ENCODE measurements at regions not wholly inside any gene's neighbourhood (a gene's known extent, or its start where the extent isn't known, plus 50 kb on each side); places are given as distances from the start of the nearest gene placed in this dataset.

DNA sequence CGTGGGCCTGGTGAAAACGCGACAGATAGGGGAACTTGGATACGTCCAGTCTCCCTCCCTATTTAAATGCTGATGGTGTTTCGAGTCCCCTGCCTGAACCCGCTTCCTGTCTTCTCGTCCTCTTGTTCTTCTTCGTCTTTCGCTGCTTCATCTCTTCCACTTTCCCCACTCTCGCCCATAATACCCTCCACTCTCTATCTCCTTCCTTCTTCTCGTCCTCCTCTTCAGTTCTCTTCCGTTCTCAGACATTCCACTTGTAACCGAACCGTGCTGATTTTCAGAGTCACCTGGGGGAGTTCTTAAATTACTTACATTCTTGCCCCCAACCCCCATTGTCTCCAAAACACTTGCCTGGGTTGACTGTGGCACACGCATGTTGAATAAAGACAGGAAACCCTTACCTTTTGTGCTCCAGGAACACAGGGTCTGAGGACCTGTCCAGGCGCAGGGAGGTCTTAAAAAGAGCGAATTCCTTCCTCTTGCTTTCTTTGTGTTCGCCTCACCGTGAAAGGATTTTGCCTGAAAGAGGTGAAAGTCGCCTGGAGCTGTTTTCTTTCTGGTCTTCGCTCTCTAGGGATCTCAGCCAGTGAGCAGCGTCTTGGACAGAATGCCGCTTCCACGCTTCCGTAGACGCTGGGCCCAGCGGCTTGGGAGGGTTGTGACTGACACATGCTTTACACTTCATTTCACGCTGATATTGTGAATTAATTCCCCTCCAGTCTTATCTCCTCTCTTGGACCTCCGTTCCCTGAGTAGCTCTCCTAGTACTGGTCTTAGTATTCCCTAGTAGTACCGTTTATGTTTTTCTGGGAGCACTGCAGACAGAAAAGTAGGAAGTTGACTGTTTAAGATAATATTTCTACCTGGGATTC is 184.0 kb downstream of the GPX5 start:
- DNase-seq, result no peak

DNA sequence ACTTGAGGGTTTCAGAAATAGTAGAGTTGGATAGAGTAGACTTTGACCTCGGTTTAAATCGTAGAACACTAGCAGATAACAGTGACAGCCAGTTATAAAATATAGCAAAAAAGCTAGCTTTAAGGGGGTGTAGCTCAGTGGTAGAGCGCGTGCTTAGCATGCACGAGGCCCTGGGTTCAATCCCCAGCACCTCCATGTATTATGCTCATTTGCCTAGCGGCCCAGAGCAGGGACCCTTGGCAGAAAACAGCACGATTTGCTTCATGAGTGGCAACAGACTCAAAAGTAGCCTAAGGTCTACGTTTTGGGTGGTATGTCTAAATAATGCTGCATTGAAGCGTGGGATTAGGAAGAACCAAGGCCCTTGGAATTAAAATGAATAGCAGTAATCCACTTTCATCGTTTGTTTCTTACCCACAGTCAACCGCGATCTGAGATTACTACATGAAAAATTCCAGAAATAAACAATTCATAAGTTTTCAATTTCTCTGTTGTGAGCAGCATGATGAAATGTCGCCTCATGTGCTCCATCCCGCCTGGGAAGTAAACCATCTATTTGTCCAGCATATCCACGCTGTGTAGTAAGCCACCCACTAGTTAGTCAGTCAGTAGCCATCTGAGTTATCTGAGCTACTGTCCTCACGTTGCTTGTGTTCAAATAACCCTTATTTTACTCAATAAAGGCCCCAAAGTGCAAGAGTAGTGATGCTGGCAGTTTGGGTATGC is 184.9 kb downstream of the GPX5 start:
- DNase-seq, result no peak

DNA sequence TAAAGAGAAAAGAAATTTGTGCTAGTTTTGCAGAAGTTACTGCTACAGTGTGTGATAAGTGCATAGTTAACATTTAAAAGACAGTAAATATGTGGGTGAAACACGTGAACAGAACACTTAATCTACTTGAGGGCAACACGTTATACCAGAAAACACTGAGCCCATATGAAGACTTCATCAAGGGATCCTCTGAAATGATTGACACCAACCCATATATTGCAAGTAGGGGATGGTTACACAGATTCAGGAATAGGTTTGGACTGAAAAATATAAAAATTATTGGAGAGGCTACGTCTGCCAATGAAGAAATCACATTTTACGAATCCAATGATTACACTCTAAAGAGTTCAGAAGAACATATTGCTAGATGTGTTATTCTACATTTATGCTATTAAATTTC is 185.6 kb downstream of the GPX5 start:
- DNase-seq, result no peak

DNA sequence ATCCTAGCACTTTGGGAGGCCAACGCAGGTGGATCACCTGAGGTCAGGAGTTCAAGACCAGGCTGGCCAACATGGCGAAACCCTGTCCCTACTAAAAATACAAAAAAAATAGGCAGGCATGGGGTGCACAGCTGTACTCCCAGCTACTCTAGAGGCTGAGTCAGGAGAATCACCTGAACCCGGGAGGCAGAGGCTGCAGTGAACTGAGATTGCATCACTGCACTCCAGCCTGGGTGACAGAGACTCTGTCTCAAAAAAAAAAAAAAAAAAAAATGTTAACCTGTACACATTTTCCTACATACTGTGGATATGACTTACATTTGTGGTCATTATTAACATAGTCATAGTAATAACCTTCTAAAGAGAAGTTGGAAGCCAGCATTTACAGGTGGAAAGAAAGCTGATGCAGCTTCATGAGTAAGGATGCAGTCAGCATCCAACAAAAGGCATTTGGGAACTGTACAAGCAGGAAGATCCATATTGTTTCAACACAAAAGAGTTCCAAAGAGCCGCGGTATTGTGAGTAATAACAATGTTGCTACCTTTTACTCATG is 186.2 kb downstream of the GPX5 start:
- DNase-seq, result no peak

DNA sequence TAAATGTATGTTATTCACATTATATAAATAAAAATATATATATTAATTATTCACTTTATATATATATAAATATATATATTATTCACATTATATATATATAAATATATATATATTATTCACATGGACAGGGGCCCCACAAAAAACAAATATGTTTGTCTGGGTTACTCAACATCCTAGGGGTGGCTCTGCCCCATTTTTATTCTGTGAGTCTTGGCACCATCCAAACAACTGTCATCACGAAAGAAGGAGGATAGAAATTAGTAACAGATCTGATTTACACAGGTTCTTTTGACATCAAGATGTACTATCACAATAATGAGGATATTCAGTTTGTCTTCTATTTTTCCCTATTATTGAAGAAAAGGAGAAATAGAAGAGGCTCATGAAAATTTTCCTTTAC is 187.3 kb downstream of the GPX5 start:
- DNase-seq, result no peak

DNA sequence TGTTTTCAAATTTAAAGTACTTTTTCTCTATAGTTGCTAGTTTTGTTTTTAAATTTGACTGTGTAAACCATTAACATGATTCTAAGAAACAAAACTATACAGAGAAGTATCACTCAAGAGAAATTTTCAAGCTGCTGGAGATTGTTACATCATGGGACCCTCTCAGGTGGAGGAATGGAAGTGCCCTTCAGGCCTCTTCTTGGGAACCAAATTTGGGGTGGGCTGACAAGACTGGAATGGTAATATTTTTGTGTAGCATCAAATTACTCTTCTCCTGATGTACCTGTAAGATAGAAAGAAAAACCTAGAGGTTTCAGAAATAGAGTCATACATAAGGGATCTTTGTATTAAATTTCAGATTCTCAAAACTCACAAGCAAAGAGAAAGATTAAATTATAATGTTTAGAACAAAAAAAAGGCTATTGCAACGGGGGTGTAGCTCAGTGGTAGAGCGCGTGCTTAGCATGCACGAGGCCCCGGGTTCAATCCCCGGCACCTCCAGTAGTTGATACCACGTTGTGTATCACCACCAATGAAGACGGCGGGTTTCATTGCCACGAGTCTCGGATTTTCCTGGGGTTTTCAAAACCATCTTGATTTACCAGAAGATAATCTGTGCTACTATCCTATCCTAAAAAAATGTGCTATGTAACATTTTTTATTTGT is 193.7 kb downstream of the GPX5 start:
- DNase-seq, result no peak

DNA sequence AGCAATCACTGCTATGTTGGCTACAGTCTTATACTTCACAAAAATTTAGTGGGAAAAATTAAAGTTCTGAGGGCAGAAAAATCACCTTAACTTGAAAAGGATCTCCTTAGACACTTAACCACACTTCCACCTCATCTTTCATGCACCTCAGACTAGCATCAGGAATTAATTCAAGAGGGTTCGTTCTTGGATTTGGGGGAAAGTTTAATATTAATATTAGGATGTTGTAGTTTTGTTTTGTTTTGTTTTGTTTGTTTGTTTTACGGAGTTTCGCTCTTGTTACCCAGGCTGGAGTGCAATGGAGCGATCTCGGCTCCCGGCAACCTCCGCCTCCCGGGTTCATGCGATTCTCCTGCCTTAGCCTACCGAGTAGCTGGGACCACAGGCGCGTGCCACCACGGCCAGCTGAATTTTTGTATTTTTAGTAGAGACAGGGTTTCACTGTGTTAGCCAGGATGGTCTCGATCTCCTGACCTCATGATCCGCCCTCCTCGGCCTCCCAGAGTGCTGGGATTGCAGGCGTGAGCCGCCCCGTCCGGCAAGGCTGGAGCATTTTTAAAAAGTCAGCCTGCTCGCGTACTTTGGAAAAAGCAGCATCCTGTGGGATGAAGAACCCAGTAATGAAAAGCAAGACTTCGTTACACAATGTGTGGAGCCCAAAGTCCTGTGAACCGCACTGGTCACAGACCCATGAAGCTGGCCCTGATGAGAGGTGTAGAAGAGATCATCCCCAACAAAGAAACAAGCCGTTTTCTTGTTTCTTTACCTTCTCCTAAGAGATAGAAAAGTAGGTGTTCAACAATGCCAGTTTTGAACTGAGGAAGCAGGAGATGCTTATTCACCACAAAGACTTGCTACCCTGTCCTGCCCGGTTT is 194.9 kb downstream of the GPX5 start:
- no peak for DNase-seq

DNA sequence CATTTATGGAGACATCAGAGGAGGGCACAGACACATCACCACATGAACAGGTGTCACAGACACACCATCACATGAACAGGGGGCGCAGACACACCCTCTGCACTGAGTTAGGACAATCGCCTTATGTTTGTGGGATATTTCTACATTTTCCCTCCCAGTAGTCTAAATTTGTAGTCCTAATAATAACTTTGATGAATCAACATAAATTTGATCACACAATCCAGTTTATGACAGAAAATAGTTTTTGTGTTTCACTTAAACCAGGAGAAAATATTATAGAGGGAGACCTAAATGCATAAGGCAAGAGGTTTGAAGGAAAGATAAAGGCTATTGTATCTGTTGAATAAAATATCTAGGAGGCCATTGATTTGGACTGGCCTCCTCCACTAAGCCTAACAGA is 195.7 kb downstream of the GPX5 start:
- DNase-seq, result no peak

DNA sequence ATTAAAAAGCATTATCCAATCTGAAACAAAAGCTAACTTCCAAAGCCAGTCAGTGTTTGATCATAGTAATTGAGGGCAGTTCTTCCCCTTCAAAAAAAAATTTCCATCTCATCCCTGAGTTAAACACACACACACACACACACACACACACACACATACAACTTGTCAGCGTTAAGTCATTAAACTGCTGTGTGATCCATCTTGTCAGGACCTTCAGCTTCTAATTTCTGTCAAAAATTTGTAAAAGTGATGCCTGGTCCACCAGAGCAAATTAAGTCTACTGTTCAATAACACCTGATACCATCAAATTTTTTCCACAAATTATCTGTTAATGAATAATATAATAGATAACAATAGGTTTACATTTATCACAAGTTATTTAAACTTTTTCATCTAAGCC is 198.7 kb downstream of the GPX5 start:
- DNase-seq, result no peak

DNA sequence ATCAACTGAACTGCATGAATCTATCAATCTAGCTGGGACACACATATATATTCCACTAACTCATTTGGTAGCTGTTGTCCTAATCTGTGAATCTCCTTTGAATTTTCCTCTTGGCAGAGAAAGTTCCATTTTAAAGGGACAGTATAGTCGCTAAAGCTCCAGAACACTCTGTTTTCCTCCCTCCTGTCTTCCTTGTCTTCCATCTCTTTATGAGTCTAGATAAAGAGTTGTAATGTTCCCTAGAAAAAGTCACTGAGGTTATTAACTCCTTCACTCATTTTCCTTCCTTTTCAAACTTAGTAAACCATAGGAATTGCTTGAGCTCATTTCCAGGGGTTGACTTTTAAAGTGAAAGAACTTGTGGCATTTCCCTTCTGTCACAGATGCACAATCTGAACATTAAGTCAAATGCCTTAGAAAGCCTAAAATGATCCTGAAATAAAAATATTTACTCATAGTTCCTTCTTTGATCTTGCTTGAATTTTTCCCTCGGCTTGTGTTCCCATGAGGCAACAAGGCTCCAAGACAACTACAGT is 198.4 kb downstream of the TRIM27 start:
- DNase-seq, result no peak

DNA sequence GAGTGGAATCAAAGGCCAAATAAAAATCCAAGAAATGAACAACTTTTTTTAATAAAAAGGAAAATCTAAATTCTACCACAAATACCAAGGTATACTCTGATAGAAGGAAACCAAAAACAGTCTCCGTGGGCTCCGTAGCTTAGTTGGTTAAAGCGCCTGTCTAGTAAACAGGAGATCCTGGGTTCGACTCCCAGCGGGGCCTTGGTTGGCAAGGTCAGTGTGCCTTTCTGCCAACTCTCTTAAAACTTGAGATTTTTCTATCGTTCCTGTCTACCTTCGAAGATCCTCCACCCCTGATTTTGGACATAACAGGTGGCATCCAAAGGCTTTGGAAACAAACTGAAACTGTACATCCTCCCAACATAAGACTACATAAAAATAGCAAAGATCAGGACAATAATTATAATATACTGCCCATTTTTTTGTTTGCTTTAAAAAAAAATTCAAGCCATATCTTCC is 197.9 kb downstream of the TRIM27 start:
- no peak for DNase-seq

DNA sequence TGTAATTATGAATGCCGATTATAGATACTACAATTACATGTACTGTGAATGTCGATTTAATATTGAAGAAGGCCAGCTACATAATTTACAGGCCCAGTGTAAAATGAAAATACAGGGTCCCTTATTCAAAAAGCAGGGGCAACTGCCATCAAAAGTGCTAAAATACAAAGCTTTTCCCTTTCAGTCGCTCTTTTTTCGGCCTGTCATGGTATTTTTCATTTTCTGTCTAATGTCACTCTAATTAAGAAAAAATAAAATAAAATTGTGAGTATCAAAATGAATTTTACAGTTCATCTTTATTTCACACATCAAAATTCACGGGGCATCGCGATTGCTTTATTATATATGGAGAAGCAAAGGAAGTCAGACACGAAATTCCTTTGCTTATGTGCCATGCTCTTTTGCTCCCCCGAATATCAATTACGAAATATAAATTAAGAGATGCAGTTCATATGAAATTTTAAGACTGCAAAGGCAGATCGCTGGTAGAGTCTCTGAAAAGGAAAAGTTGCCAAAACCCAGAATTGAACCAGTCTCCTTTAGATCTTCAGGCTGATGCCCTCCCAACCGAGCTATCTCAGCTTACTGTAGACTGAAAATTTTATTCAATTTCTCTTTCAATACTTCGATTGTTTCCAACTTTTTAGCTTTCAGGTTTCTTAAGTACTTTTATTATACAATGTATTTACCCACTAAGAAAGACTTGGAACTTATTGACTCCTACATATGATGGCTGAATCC is 197.0 kb downstream of the TRIM27 start:
- no peak for DNase-seq

DNA sequence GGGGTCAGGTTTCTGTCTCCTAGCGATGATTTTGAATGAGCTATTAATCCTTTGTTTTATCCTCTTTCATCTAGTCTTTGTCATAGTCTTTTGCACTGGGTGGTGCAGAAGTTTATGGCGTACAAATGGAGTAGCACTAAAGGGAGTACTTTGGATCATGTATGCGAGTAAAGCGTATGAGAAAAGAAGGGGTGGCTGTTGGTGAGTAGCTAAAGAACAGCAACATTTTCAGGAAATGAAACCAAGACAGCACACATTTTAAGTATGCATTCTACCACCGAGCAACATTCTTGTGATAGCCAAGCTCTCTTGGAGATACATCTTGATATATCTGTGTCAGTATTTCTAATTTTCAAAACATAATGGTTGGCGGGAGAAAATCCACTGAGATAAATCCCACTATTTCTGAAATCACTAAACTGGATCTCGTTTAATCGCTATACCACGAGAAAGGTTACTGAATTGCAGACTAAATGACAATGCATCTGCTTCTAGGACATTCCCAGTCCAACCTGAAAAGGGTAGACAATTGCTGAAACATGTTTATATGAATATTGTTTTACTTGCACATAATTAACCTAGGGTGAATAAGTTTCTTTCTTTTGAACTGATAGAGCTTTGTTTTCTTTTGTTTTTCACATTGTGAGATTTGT is 196.1 kb downstream of the TRIM27 start:
- no peak for DNase-seq

DNA sequence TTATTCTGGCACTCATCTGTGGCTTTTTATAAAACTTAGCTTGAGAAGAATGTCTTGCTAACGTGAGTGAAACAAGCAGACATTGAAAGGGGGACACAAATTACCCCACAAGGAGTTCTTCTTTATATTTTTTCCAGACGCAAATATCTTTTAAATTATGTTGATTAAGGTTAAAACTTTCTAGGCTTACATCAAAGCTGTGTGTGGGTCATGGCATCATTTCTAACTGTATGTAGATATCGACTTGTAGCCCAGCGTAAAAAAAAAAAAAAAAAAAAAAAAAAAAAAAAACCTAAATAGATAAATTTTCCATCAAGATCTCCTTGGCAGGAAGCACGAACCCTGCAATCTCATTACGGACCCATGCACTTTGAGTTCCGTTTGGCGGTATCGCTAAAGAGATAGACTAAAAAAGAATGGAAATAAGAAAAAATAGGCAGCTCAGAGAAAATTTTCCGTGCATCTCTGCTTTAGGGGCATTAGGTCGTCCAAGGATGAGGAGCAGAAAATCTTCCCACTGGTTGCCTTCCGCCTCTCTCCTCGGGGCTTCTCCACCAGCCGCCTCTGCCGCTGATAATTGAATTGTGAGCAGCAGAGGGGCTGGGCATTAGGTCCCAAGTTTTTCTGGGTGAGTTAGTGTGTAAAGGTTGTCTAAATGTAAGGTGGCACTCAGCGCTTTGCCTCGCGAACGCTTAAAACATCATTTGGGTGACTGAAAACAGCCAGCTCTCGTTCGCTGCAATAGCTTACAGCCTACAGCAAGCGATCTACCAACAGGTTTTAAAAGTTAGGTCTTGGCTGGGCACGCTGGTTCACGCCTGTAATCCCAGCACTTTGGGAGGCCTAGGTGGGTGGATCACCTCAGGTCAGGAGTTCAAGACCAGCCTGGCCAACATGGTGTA is 194.0 kb downstream of the TRIM27 start:
- no peak for DNase-seq

DNA sequence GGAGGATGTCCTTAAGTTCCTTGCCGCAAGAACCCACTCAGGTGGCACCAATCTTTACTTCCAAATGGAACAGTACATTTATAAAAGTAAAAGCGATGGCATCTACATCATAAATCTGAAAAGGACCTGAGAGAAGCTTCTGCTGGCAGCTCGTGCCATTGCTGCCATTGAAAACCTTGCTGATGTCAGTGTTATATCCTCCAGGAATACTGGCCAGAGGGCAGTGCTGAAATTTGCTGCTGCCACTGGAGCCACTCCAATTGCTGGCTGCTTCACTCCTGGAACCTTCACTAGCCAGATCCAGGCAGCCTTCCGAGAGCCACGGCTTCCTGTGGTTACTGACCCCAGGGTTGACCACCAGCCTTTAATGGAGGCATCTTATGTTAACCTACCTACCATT is 191.7 kb downstream of the TRIM27 start:
- no peak for DNase-seq

DNA sequence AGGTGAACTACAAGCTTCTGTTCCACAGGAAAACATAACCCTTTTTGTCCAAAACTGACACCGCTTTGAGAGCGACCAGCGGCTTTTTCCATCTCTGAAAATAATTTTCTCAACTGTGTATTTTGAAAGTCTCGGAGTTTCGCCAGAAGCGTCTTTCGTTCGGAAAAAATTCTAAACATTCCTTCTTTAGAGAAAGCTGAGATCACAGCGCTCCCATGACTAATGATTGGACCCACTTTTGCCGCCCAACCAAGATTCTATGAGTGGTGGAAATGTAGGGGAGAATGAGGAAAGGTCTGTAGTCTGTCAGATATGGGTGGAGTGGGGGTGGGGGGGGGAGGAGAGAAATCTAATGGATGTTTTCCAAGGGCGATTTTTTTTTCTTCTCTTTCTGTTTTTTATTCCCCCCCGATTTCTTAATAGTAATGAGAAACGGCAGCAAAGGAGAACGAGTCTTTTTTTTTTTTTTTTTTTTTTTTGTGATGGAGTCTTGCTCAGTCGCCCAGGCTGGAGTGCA is 189.3 kb downstream of the TRIM27 start:
- no peak for DNase-seq

DNA sequence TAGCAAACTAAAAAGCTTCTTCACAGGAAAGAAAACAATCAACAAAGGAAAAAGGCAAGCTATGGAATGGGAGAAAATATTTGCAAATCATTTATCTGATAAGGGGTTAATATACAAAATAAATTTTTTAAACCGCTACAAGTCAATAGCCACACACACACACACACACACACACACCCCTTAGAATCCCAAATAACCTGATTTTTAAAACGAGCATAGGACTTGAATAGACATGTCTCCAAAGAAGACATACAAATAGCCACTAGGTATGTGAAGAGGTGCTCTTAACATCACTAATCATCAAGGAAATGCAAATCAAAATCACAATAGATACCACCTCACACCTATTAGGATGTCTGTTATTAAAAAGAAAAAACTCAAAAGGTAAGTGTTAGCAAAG is 187.7 kb downstream of the TRIM27 start:
- DNase-seq, result no peak

DNA sequence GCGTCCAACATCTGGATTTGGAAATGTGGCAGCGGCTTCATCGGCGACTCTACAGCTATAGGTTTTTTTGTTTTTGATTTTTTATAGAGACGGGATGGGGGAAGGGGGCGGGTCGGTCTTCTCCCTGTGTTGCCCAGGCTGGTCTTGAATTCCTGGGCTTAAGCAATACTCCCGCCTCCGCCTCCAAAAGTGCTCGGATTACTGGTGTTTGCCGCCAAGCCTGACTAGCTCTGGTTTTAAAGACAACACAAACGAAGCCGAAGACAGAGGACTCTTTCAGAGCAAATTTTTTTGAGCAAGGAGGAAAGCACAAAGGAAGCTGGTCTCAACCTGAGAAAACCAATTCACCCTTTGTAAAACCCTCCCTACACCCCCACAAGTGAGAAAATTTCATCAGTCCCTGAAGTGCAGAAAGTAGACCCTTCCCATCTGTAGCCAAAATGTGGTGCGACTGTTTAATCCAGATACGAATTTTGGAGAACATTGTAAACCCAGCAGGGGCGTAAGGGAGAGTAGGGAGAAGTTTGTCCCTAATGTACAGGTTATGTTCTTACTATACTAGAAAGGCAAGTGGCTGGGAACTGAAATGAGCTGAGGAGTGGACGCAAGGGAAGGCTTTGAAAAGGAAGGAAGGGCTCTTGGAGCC is 185.9 kb downstream of the TRIM27 start:
- DNase-seq, result no peak

DNA sequence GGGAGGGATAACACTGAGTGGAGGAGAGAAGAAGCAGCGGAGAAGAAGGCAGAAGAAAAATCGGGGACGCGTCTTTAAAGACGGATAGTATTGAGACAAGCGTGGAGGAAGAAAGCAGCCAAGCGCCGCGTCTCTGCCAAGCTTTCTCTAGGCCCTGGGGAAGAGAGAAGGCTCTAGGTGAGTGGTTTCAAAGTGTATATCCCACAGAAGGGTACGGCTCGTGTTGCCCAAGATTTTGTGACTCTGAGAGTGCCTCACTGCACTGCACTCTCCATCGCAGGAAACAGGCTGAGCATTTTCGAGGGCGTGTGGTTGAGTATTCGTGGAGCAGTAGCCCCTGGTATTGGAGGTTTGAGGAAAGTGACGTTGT is 185.4 kb downstream of the TRIM27 start:
- no peak for DNase-seq

Data from activated CD8-positive, alpha-beta memory T cell treated with anti-CD3 and anti-CD28 coated beads, Interleukin-2, amount 50 U/mL, for 4 hours (primary cell).